HCT116 (cell line): ENCODE measurements at regions not wholly inside any gene's neighbourhood (a gene's known extent, or its start where the extent isn't known, plus 50 kb on each side); places are given as distances from the start of the nearest gene placed in this dataset.

ENCODE experiments used
- ATAC-seq: fragments of 200-7000 bp; cut with Tn5 transposase; 2 replicates; pipeline ENCODE4 v1.9.1; 2020; ENCODE audit warnings: mild to moderate bottlenecking, moderate library complexity
- BruUV-seq: library from RNA; stranded (reverse); fragments of 400-500 nt; replicated peaks from 2 replicates; lab custom pipeline; 2021; lab: Mats Ljungman, UMichigan
- CTCF ChIA-PET: fragments of 300-600 bp; sonication (Branson Sonifier 250); formaldehyde crosslinking; loops from one replicate; lab custom pipeline; 2021; ENCODE audit warnings: antibody characterized with exemption; lab: Charles Lee
- POLR2A ChIA-PET: fragments of 300-600, 350-600 bp; sonication (Branson Sonifier 250); formaldehyde crosslinking; loops from one replicate; lab custom pipeline; 2021; ENCODE audit warnings: antibody characterized with exemption; lab: Charles Lee
- RAD21 ChIA-PET, 2 experiments: fragments of 300-600 bp; sonication (Branson Sonifier 250); formaldehyde crosslinking; loops; one replicate each; lab custom pipeline; 2023; ENCODE audit warnings: low total read pairs in 2 of 2; ENCODE audit not compliant: uncharacterized antibody in 2 of 2, unreplicated experiment in 2 of 2, low non-redundant PET in 1 of 2; lab: Charles Lee
- DNase-seq: peaks from one replicate; pipeline ENCODE4 v3.0.0-alpha.2; 2010; ENCODE audit warnings: low read depth, low spot score
- H2AFZ ChIP-seq: fragments of 200-600 bp; shearing (Covaris generic), sonication (generic); 2 replicates; pipeline ENCODE4 v1.6.1; 2017; ENCODE audit warnings: low read depth, mixed run types, mixed read lengths, antibody characterized with exemption, low read length; ENCODE audit not compliant: poor library complexity, severe bottlenecking
- H3K27ac ChIP-seq: 2 replicates; pipeline ENCODE4 v1.5.1; 2012; ENCODE audit warnings: low read depth, low read length
- H3K27me3 ChIP-seq: fragments of 200-600 bp; sonication (generic); 2 replicates; pipeline ENCODE4 v1.6.1; 2016; ENCODE audit warnings: mixed run types, low read length, mixed read lengths; ENCODE audit not compliant: insufficient read depth
- H3K36me3 ChIP-seq, 2 experiments: fragments of 200-500 bp in 1 of 2; fragments of 200-600 bp in 1 of 2; sonication (Bioruptor generic) in 1 of 2; sonication (generic) in 1 of 2; 2 replicates each; pipeline versions ENCODE4 v1.5.1 to v1.6.1; 2014 to 2016; ENCODE audit warnings: low read length in 2 of 2, inconsistent platforms in 1 of 2, mixed read lengths in 1 of 2, mixed run types in 1 of 2; ENCODE audit not compliant: insufficient read depth in 2 of 2, control insufficient read depth in 1 of 2
- H3K4me1 ChIP-seq, 2 experiments: fragments of 200-600 bp in 1 of 2; sonication (generic) in 1 of 2; 2 replicates each; pipeline versions ENCODE4 v1.5.1 to v1.6.1; 2012 to 2017; ENCODE audit warnings: low read length in 2 of 2, inconsistent platforms in 1 of 2, mild to moderate bottlenecking in 1 of 2, mixed read lengths in 1 of 2, mixed run types in 1 of 2, moderate library complexity in 1 of 2; ENCODE audit not compliant: insufficient read depth in 2 of 2, control insufficient read depth in 1 of 2
- H3K4me2 ChIP-seq: fragments of 200-600 bp; sonication (generic); 2 replicates; pipeline ENCODE4 v1.6.1; 2017; ENCODE audit warnings: mixed run types, low read length, mixed read lengths
- H3K4me3 ChIP-seq, 2 experiments: fragments of 200-600 bp in 1 of 2; sonication (generic) in 1 of 2; replicated peaks in 1 of 2; 2 replicates each; pipeline ENCODE4 v1.5.1; 2011 to 2016; ENCODE audit warnings: low read length in 2 of 2, control low read depth in 1 of 2, low read depth in 1 of 2, mild to moderate bottlenecking in 1 of 2, mixed read lengths in 1 of 2, mixed run types in 1 of 2
- H3K79me2 ChIP-seq: fragments of 200-600 bp; sonication (generic); 2 replicates; pipeline ENCODE4 v1.6.1; 2017; ENCODE audit warnings: mild to moderate bottlenecking, mixed run types, low read length, moderate library complexity, mixed read lengths; ENCODE audit not compliant: insufficient read depth
- H3K9ac ChIP-seq: fragments of 200-600 bp; sonication (generic); 2 replicates; pipeline ENCODE4 v1.6.1; 2016; ENCODE audit warnings: low read length, mixed read lengths
- H3K9me2 ChIP-seq: fragments of 200-600 bp; sonication (generic), shearing (Covaris generic); 2 replicates; pipeline ENCODE4 v1.6.1; 2017; ENCODE audit warnings: mixed run types, mild to moderate bottlenecking, moderate library complexity; ENCODE audit not compliant: insufficient read depth
- H3K9me3 ChIP-seq, 2 experiments: fragments of 200-500 bp in 1 of 2; fragments of 200-600 bp in 1 of 2; sonication (Bioruptor generic) in 1 of 2; sonication (generic) in 1 of 2; 2 replicates each; pipeline ENCODE4 v1.6.1; 2014 to 2017; ENCODE audit warnings: low read length in 2 of 2, mixed read lengths in 2 of 2, inconsistent platforms in 1 of 2, low read depth in 1 of 2, mild to moderate bottlenecking in 1 of 2, mixed run types in 1 of 2, moderate library complexity in 1 of 2; ENCODE audit not compliant: control insufficient read depth in 1 of 2, insufficient read depth in 1 of 2
- H4K20me1 ChIP-seq: fragments of 200-600 bp; sonication (generic), shearing (Covaris generic); 2 replicates; pipeline ENCODE4 v1.6.1; 2017; ENCODE audit warnings: mixed run types, mild to moderate bottlenecking, moderate library complexity; ENCODE audit not compliant: insufficient read depth
- ELF1 ChIP-seq: IDR thresholded peaks from 2 replicates; pipeline ENCODE4 v1.6.1; 2012; ENCODE audit warnings: low read depth, borderline replicate concordance
- EZH2phosphoT487 ChIP-seq: fragments of 200-600 bp; IDR thresholded peaks from 2 replicates; pipeline ENCODE4 v1.6.1; 2018; ENCODE audit warnings: antibody characterized with exemption, borderline replicate concordance
- POLR2AphosphoS5 ChIP-seq: IDR thresholded peaks from 2 replicates; pipeline ENCODE4 v1.6.1; 2011; ENCODE audit warnings: mild to moderate bottlenecking, low read depth, low read length, moderate library complexity
- REST ChIP-seq: IDR thresholded peaks from 2 replicates; pipeline ENCODE4 v1.6.1; 2012; ENCODE audit warnings: low read depth
- ZNF274 ChIP-seq: fragments of 200-500 bp; sonication (Bioruptor generic); IDR thresholded peaks from 2 replicates; pipeline ENCODE4 v1.6.1; 2014; ENCODE audit warnings: mild to moderate bottlenecking, low read depth, low read length, inconsistent platforms
- intact Hi-C: fragments of 100-400 bp; cut with micrococcal nuclease; formaldehyde crosslinking; loops from 2 replicates; pipeline ENCODE4 v1.10.0; 2022

GRCh38 chr1:244113532-244114320, 62.6 kb downstream of the ZBTB18 start:
- Histone ChIP-seq H3K4me3 (no peak overlapping the region), H3K4me1 (no peaks in the 10 kb centered on the region), H4K20me1 (no peaks in the 10 kb centered on the region), H3K9ac (no peak overlapping the region), H3K4me2 (no peak overlapping the region), H3K9me2 (no peaks in the 10 kb centered on the region), H2AFZ (no peak overlapping the region), H3K27me3 (peaks cover 80% of the 10 kb centered on the region), H3K27ac (no peak overlapping the region), H3K36me3 (no peaks in the 10 kb centered on the region), H3K9me3 (no peaks in the 10 kb centered on the region), H3K79me2 (no peaks in the 10 kb centered on the region)
- CTCF ChIA-PET, result no interaction called here
- intact Hi-C loops, result no loop called here
- ATAC-seq (no peak), DNase-seq (no peak)
- RAD21 ChIA-PET, result no interaction called here
- TF ChIP-seq POLR2AphosphoS5, result no peak
- no peak for TF ChIP-seq EZH2phosphoT487
- TF ChIP-seq ELF1, result no peak
- TF ChIP-seq REST, result no peak
- TF ChIP-seq ZNF274, result no peak
- BruUV-seq, result no TSS peak
- POLR2A ChIA-PET, result no interaction called here
